OCI-LY1 (cell line): ENCODE measurements at regions not wholly inside any gene's neighbourhood (a gene's known extent, or its start where the extent isn't known, plus 50 kb on each side); places are given as distances from the start of the nearest gene placed in this dataset.

Experiments
- EZH2 ChIP-seq: fragments of 200-600 bp; sonication (generic), shearing (Covaris generic); IDR thresholded peaks from 2 replicates; pipeline ENCODE4 v1.8.0; 2017; ENCODE audit warnings: borderline replicate concordance, mixed run types, mild to moderate bottlenecking, antibody characterized with exemption, low read length, moderate library complexity, mixed read lengths
- TF ChIP-seq, protein P1 (sequence below): fragments of 200-600 bp; sonication (generic), shearing (Covaris generic); IDR thresholded peaks from 2 replicates; pipeline ENCODE4 v1.5.1; 2017; ENCODE audit warnings: mild to moderate bottlenecking, antibody characterized with exemption, low read length, moderate library complexity, mixed read lengths

DNA sequence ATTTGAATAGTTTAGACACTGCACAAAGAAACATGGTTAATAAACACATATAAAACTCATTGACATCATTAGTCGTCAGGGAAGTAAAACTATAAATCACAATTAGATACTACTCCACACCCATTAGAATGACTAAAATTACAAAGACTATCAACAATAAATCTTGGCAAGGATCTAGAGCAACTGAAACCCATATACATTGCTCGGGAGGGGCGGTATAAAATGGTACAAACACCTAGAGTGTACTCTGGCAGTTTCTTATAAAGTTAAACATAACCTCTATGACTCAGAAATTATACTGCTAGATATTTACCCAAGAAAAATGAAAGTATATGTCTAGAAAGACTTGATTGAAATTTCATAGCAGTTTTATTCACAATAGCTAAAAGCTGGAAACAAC, 434.2 kb downstream of the RWDD3 start:
- TF ChIP-seq, protein P1, sequence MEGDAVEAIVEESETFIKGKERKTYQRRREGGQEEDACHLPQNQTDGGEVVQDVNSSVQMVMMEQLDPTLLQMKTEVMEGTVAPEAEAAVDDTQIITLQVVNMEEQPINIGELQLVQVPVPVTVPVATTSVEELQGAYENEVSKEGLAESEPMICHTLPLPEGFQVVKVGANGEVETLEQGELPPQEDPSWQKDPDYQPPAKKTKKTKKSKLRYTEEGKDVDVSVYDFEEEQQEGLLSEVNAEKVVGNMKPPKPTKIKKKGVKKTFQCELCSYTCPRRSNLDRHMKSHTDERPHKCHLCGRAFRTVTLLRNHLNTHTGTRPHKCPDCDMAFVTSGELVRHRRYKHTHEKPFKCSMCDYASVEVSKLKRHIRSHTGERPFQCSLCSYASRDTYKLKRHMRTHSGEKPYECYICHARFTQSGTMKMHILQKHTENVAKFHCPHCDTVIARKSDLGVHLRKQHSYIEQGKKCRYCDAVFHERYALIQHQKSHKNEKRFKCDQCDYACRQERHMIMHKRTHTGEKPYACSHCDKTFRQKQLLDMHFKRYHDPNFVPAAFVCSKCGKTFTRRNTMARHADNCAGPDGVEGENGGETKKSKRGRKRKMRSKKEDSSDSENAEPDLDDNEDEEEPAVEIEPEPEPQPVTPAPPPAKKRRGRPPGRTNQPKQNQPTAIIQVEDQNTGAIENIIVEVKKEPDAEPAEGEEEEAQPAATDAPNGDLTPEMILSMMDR: no peak
- TF ChIP-seq EZH2: no peak
